NCI-H526 treated with DMSO at 0.1 percent for 48 hours (cell line): ENCODE measurements at regions not wholly inside any gene's neighbourhood (a gene's known extent, or its start where the extent isn't known, plus 50 kb on each side); places are given as distances from the start of the nearest gene placed in this dataset.
"Not testable (repeated sequence)": the region's sequence is repeated elsewhere in the genome, so short reads cannot be mapped to it uniquely, and the experiment has no call there.

Experiments
- DNase-seq: peaks from one replicate; lab custom pipeline; 2025; lab: John Stamatoyannopoulos, UW

DNA sequence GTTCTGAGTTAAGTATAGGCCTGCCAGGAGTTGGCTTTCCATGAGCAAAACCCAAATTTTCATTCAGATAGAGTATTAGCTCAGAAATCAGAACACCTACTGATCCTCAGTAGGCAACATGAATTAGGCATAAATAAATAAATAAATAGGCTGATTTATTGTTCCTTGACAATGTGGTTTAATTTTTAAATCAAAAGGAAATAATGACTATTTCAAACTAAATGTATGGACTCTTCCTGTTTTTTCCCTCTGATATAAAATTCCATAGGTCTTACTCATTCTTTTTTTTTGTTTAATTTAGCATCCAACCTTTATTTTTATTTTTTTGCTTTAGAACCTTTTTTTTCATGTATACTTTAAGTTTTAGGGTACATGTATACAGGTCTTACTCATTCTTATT is 140.2 kb upstream of the ITGA6 start:
- DNase-seq, result no peak

DNA sequence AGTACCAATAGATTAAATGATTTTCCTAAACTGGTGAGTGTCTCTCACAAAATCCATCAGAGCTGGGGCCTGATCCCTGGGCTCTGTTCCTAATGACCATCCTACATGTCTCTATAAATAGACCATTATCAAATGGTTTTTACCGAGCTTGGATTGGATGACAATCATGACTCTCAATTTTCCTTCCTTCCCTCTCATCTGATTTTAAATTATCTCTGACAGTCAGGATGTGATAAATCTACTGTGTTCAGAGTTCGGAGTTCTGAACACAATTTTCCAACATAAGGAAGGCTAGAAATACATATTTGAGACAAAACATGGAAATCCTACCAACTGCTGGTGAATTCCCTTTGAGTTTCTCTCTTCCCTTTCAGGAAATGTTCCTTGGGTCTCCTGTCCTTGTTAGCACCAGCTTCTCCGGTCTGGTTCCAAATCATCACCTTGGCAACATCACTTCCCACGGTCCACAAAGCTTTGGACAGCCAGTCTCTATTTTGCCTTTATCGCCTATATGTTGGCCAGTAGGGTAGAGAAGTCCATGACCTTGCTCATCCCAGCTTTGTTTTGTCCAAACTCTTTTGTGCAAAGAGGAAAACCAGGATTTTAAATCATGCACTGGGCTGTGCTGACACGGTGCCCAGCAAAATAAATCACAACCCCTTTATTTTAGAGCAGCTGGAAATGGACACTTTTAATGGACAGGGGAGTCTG is 139.6 kb upstream of the ITGA6 start:
- no peak for DNase-seq

DNA sequence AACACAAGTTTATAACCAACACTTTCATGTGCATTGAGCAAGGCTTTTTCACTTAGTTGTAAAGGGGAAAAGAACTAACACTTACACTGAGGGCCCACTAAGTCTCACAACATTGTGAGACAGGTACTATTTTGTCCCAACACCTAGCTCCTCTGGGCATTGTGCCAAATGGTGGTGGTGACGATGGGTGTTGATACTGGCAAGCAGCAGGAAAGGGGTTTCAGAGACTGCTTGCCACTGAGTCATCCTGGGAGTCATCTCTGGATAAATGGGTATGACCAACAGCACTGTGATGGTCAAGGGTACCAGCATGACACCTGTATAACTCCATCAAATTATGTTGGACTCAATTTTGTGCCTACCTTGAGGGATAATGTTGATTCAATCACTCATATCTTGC is 138.8 kb upstream of the ITGA6 start:
- no peak for DNase-seq

DNA sequence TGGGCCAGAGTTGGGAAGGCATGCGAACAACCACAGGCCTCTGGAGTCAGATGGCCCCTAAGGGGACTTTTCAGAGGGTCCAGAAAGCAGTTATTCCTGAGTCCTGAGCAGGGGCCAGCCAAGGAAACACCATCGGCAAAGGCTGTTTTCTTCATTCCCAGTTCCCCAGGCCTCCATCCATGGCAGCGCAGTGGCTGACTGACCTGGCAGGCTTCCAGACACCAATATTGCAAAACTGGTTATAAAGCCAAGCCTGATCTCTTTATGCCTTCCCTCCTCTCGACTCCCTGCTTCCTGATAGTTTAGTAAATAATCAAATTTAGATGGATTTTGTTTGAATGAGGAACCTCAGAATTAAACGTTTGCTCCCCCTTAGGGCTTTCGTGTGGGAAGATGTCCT is 133.4 kb upstream of the ITGA6 start:
- DNase-seq, result no peak

DNA sequence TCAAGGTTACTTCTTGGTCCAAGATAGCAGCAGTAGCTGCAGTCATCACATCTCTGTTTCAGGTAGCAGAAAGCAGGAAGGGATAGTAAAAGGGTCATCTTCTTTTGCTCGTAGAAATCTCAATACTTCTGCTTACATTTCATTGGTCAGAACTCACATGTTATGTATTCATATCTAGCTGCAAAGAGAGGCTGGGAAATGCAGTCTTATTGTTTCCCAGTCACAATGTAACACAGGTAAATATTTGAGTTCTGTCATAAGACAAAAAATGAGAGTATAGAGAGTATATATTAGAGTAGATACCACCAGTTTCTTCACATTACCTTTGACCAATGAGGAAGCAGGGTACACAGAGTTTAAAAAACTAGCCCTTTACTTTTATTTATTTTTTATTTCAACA is 132.4 kb upstream of the ITGA6 start:
- no peak for DNase-seq

DNA sequence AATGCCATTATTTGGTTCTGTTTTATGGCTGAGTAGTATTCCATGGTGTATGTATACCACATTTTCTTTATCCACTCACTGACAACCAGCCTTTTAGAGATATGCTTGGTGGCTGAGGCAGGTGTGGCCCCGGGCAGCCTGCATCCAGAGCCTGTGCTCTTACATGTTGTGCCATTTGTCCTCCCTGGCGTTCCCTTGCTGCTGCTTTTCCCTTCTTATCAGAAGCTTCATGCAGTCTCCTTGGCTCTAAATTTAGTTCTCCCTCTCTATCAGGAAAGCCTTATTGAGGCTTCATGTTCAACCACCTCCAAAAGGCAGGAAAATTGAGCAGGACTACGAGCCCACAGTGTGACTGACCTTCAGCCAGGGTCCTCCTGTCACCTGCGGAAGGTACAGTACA is 131.7 kb upstream of the ITGA6 start:
- no peak for DNase-seq

DNA sequence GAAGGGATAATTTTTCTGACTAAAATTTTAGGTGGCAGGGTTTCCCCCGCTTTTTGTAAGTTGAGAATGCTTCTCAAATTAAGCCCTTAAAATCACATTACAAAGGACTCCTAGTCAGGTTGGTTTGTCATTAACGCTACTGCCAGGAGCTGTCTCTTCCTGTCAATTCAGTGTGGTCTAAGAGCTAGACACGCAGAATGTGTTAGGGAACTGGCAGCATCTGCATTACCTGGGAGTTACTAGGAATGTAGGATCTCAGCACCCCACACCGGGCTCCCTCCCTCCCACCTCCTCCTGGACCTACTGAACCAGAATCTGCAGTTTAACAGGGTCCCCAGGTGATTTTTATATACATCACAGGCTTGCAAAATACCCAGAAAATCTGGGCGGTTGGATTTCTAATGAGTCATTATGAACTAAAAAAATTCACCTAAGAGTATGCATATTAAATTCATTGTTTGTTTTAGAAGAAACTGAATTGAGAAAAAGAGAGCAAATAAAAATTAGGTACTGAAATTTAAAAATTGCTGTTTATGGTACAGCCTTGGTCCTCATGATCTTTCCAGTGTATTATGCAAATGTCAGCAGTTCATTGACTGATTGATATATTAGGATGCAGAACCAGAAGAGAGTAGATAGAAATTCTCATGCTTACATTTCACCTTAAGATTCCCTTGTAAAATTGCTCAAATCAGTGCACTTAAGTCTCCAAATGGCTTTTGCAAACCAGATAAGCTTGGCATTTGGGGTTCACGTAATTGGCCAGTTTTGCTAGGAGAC is 130.9 kb upstream of the ITGA6 start:
- DNase-seq, result no peak

DNA sequence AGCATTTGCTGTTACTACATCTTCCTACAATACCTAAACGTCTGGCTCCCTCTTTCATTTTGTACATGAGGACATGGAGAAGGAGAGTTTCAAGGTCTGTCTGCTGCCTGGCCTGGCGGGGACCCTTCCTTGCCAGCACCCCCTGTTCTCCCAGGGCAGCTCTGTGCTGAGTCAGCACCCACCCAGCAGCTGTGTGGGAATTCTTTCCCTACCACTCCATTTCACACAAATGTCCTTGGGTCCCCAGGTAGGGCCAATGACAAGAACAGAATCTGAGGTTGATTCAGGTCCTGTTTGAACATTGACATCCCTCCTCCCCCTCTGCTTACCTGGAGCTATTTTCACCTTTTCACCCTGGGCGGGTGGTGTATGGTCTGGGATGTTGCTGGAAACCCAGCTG is 129.9 kb upstream of the ITGA6 start:
- DNase-seq, result no peak

DNA sequence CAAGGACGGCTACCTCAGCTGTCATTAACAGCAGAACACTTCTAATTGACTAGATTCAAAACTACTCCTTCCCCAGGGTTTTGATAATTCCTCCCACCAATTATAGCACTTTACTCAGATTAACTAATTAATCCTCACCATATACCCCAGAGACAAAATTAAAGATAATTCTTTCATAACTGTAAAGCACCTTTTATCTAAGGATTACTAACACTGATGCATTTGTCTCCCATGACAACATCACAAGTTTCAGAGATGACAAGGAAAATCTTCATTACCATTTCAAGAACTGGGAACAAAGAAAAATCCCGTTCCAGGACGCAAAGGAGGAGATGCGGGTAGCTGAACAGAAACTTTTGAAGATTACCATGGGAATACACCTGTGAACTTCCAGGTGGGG is 129.4 kb upstream of the ITGA6 start:
- no peak for DNase-seq

DNA sequence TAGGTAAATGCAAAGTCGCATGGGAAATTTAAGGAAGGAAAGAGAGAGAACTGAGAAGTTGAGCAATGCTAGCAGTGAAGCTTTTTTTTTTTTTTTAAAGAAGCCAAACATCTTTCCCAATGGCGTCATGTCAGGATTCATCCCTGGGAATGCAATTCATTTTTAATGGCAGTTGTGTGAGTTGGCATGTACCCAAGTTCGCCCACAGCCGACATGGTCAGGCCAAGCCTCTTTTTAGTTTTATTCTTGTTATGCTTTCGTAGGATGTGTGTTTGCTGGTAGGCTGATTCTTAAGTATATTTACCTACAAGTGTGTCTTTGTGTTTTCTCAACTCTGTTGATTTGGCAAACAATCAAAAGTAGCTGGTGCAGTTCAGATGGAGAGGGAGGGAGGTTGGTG is 127.6 kb upstream of the ITGA6 start:
- DNase-seq, result no peak

DNA sequence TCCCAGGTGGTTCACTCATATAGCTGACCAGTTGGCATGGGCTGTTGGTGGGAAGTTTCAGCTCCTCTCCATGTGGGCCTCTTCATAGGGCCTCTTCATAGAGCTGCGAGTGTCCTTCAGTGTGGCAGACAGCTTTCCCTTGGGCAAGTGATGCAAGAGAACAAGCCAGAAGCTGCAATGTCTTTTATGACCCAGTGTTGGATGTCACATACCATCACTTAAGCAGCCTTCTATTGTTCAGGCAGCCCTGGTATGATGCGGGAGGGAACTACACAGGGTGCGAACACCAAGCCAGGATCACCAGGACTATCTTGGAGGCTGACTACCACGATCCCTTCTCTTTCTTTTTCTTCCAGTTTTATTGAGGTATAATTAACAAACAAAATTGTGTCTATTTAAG is 126.5 kb upstream of the ITGA6 start:
- no peak for DNase-seq

DNA sequence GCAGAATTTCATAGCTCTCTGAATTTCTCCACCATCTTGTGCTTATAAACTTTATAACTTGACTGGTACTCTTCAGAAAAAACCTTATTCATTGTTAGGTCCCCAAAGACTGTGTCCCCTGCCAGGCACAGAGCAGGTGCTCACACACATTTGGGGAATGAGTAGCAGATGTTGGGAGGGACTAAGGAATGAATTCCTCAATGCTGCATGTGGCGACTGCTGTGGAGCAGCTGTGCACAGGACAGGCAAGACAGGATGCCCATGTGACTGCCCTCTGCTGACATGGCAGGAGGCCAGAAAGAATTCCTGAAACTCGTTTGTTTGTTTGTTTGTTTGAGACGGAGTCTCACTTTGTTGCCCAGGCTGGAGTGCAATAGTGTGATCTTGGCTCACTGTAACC is 122.3 kb upstream of the ITGA6 start:
- DNase-seq, result no peak

DNA sequence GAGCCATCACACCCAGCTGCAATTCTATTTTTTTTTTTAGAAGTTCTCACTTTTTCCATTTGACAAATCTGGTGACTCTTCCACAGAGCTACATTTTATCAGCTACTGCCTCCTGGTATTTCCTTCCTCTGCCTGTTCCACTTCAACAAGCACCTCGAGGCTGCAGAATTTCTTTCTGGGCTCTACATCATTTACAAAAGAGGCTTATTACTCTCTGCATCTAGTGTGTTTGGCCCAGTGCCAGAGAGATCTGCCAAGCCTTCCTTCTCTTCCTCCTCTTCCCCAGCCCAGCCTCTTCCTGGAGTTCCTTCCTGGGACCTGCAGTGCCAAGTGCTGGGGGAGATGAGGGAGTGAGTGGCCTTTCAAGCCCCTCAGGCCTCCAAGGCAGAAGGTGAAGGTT is 119.6 kb upstream of the ITGA6 start:
- no peak for DNase-seq

DNA sequence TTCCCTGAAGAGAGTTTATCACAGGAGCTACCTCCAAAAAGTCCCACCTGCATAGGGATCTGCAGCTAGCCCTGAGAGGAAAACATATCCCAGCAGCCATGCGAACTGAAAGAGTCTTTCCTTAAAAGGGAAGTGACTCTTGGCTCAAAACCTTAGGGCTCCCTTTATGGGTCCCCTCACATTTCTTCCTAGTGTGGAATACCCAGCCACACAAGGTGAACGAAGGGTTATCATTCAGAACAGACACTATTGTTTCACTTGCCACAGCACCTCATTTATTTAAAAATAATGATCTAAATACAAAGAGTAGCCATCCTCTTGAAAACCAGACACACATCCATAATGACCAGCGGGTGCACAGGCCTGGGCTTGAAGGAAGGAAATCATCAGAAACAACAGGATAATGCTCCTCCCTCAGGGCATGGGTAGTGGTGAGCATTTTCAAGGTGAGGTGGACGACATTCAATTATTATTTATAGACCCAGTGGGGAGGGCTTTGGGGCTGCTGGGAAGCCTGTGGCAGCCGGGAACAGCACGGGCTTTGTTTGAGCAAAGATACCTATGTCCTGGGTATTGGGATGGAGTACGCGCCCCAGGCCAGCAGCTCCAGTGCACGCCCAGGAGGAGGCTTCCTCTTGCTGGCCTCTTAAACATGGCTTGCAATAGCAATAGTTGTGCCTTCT is 119.0 kb upstream of the ITGA6 start:
- no peak for DNase-seq

DNA sequence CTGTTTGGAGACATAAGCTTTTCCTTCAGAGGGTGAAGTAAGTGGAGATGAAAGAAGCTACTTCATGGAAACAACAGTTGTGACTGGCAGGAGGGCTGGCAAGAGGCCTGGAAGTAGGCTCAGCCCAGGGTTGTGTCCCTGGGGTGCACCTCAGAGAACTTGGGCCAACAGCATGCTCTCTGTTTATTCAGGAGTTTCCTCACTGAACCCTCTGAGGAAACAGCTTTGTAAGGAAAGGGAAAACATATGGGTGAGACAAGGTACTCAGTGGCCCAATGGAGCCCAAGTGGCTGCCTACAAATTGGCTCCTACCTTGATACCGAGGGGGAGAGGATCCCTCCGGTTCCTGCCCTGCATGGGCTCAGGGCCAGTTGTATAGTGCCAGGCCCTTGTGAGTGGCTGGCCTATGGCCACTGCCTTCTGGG is 115.5 kb upstream of the ITGA6 start:
- DNase-seq, result no peak

DNA sequence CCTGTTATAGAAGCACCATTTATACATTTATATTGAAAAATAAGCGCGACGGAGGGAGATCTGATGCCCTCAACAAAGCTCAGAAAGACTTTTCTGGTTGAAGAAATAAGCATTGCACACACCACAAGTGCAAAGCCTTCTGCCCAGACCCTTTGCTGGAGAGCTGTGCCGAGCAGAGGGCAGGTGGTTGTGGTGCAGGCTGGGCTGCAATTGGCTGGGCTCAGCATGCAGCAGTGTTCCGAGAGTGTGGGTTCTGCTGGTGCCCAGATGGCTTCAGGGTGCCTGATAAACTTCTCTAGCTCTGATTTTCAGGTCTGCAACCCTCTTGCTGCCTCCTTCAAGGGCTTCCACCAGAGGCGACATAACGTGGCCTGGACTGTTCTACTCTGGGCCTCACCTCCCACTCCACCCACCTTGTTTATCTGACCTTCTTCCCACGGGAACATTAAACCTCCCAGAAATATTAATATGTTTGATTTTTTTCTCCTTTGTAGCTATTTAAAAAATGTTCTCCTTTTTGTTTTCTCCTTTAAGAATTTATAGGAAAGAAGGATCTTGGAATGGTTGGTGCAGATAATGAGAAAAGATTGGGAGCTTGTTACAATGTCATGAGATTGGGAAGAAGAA is 113.6 kb upstream of the ITGA6 start:
- DNase-seq, result no peak

DNA sequence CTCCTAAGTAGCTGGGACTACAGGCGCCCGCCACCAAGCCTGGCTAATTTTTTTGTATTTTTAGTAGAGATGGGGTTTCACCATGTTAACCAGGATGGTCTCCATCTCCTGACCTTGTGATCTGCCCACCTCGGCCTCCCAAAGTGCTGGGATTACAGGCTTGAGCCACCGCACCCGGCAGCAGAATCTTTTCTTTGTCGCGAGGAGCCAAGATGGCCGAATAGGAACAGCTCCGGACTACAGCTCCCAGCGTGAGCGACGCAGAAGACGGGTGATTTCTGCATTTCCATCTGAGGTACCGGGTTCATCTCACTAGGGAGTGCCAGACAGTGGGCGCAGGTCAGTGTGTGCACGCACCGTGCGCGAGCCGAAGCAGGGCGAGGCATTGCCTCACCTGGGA is 112.3 kb upstream of the ITGA6 start:
- DNase-seq, result not testable (repeated sequence)

DNA sequence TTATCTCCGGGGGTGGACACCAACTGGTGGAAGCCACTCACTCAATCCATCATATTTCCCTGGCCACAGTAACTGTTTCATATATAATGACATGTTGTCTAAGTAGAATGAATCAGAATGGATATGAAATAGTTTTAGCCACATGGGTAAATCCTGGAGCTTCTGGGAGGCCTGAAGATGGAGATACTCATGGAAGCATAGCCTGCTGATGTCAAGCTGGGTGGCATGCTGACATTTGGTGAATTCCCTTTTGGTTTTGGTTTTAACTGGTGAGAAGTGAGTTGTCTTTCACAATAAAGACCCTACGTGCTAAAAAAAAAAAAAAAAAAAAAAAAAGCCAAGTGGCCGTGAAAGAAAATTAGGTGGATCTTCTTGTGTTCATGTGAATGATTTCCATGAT is 105.3 kb upstream of the ITGA6 start:
- DNase-seq, result no peak

DNA sequence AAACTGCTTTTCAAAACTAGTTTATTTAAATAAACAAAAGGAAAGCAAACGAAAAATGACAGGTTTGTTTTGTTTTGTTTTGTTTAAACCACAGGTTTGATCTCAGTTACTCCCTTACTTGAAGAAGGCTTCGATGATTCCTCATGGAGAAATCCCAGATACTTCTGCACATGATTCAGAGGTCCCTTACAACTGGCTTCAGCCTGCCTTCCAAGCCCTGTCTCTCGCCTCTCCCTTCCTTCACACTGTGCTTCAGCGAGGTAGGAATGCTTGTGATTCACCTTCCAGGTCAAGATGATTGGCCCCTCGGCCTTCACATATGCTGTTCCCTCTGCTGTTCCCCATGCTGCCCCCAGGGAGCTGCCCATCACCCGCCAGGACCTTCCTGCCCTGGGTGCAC is 104.1 kb upstream of the ITGA6 start:
- DNase-seq, result no peak

DNA sequence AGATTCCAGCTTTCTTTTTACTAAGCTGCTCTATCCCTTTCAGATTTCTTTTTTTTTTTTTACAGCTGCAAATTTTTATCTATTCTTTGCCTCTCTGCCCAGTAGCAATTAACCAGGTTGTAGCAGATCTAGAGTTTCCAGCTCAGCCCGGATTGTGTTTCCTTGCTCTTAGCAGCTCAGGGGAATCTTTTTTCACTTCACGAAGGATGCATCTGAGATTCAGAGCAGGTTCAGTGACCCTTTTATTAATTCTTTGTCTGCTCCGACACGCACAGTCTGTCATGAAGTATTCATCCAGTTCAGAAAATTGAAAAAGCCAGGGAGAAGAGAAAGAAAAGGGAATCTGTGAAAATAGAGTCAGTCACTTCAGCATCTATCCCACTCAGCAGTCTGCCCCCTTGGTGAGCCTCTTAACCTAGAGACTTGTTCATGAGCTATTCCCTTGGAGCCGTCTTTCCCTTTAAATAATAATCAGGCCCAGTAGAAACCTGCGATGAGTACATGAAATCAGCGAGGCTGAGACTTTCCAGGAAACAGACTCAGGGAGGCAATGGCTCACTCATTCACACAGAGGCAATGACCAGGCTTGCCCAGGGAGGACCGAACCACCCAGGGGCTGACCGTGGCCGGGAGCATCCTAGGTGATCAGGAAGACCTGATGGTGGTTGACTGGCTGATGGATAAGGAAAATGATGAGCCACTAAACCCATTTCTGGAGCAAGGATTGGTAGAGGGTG is 103.4 kb upstream of the ITGA6 start:
- DNase-seq, result no peak

DNA sequence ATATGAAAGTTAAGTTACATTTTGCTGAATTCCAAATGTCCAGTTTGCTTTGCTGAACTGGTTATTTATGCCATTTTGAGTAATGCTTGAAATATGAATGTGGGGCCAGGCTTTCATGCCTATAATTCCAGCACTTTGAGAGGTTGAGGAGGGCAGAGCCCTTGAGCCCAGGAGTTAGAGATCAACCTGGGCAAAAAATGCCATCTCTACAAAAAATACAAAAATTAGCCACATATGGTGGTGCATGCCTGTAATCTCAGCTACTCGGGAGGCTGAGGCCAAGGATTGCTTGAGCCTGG is 101.2 kb upstream of the ITGA6 start:
- no peak for DNase-seq

DNA sequence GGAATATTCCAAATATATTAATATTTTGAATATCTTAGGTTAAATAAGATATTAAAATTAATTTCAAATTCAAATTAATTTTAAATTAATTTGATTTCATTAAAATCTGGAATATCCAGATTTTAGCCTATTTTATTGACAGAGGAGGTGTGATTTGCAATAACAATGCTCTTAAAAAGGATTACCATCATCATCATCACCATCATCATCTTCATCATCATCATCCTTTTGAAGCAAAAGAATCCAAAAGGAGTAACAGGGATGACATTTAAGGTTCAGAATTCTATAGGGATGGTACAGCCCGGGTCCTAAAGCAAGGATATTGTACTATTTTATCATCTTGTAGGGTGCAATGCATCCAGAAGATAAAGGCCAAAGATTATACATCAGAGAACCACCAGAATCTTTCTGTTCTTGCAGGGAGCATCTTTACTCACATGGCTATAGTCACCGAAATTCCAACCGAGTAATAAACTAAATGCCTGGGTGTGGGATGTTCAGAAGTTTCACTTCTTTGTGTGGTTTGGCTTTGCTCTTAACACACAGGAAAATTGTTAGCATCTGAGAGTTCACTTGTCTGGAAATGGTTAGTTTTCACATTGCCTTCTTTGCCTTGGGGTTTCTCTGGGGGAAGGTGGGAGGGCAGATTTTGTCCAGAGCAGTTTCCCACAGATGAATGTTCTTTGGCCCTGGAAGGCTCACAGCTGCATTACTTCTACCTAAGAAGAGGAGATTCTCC is 99.1 kb upstream of the ITGA6 start:
- no peak for DNase-seq
